Neural progenitor cell (in vitro differentiated cells): ENCODE measurements at regions not wholly inside any gene's neighbourhood (a gene's known extent, or its start where the extent isn't known, plus 50 kb on each side); places are given as distances from the start of the nearest gene placed in this dataset.
A peak's percentile ranks its signal among the peaks of the same experiment; 100 is the strongest.

Source experiments
- DNase-seq: peaks from one replicate; pipeline ENCODE4 v3.0.0-alpha.2; 2016; ENCODE audit warnings: low spot score
- H2AFZ ChIP-seq: fragments of 200-600 bp; sonication (generic); replicated peaks from 2 replicates; pipeline ENCODE4 v1.6.1; 2016; ENCODE audit warnings: antibody characterized with exemption
- H3F3A ChIP-seq: fragments of 200-600 bp; sonication (generic); 2 replicates; pipeline ENCODE4 v1.6.1; 2016; ENCODE audit warnings: antibody characterized with exemption, low read depth
- H3K27ac ChIP-seq: fragments of 200-600 bp; sonication (generic); 2 replicates; pipeline ENCODE4 v1.5.1; 2016; ENCODE audit warnings: mild to moderate bottlenecking
- H3K27me3 ChIP-seq: fragments of 200-600 bp; sonication (generic); 2 replicates; pipeline ENCODE4 v1.6.1; 2016; ENCODE audit warnings: mild to moderate bottlenecking, moderate library complexity
- H3K36me3 ChIP-seq: fragments of 200-600 bp; sonication (generic); 2 replicates; pipeline ENCODE4 v1.5.1; 2016
- H3K4me1 ChIP-seq: fragments of 200-600 bp; sonication (generic); 2 replicates; pipeline ENCODE4 v1.6.1; 2016; ENCODE audit warnings: mixed run types
- H3K4me2 ChIP-seq: fragments of 200-600 bp; sonication (generic); 2 replicates; pipeline ENCODE4 v1.6.1; 2016
- H3K4me3 ChIP-seq: fragments of 200-600 bp; sonication (generic); 2 replicates; pipeline ENCODE4 v1.5.1; 2016
- H3K79me2 ChIP-seq: fragments of 200-600 bp; sonication (generic); 2 replicates; pipeline ENCODE4 v1.6.1; 2016; ENCODE audit warnings: low read depth
- H3K9ac ChIP-seq: fragments of 200-600 bp; sonication (generic); 2 replicates; pipeline ENCODE4 v1.6.1; 2016
- H3K9me3 ChIP-seq: fragments of 200-600 bp; sonication (generic); 2 replicates; pipeline ENCODE4 v1.5.1; 2016; ENCODE audit warnings: low read depth
- H4K20me1 ChIP-seq: fragments of 200-600 bp; sonication (generic); 2 replicates; pipeline ENCODE4 v1.6.1; 2016; ENCODE audit warnings: low read depth
- H3K27ac Mint-ChIP-seq: 3 replicates; pipeline ENCODE4 v1.8.0; 2021; ENCODE audit warnings: mixed read lengths
- H3K27me3 Mint-ChIP-seq: 2 replicates; pipeline ENCODE4 v1.8.0; 2022; ENCODE audit warnings: low read depth, mild to moderate bottlenecking, inconsistent platforms, moderate library complexity, mixed read lengths; ENCODE audit not compliant: insufficient read depth
- H3K36me3 Mint-ChIP-seq: 3 replicates; pipeline ENCODE4 v1.8.0; 2021; ENCODE audit warnings: mixed read lengths
- H3K4me1 Mint-ChIP-seq: 3 replicates; pipeline ENCODE4 v1.8.0; 2021; ENCODE audit warnings: mixed read lengths
- H3K4me3 Mint-ChIP-seq: 3 replicates; pipeline ENCODE4 v1.8.0; 2021; ENCODE audit warnings: mild to moderate bottlenecking, moderate library complexity, mixed read lengths
- H3K9me3 Mint-ChIP-seq: 3 replicates; pipeline ENCODE4 v1.8.0; 2020; ENCODE audit warnings: mixed read lengths
- CTCF ChIP-seq: fragments of 200-600 bp; sonication (generic); IDR thresholded peaks from 2 replicates; pipeline ENCODE4 v1.5.1; 2017; ENCODE audit warnings: antibody characterized with exemption, mild to moderate bottlenecking
- EZH2 ChIP-seq: fragments of 200-600 bp; sonication (generic); IDR thresholded peaks from 2 replicates; pipeline ENCODE4 v1.6.1; 2017; ENCODE audit warnings: antibody characterized with exemption, mild to moderate bottlenecking, moderate library complexity
- EZH2phosphoT487 ChIP-seq: fragments of 200-600 bp; sonication (generic); IDR thresholded peaks from 2 replicates; pipeline ENCODE4 v1.6.1; 2017; ENCODE audit warnings: antibody characterized with exemption

- no peak for DNase-seq
- Histone ChIP-seq H3K9ac (no peak overlapping the region), H3F3A (peaks cover 23% of the 10 kb centered on the region), H3K79me2 (no peaks in the 10 kb centered on the region), H3K27me3 (no peaks in the 10 kb centered on the region), H3K36me3 (no peaks in the 10 kb centered on the region), H2AFZ (no peak overlapping the region), H4K20me1 (no peaks in the 10 kb centered on the region), H3K4me1 (peaks cover 48% of the 10 kb centered on the region), H3K4me2 (no peak overlapping the region), H3K27ac (no peak overlapping the region), H3K4me3 (no peak overlapping the region), H3K9me3 (no peaks in the 10 kb centered on the region)
- H3K27me3 Mint-ChIP-seq, result peaks cover 4% of the 10 kb centered on the region
- peak overlapping the region; percentile 91 for H3K27ac Mint-ChIP-seq
- H3K36me3 Mint-ChIP-seq, result peaks cover 2% of the 10 kb centered on the region
- no peak overlapping the region for H3K4me3 Mint-ChIP-seq
- no peak for TF ChIP-seq EZH2
- no peak for TF ChIP-seq CTCF
- TF ChIP-seq EZH2phosphoT487, result no peak
- H3K9me3 Mint-ChIP-seq, result peaks cover 2% of the 10 kb centered on the region
- peaks cover 57% of the 10 kb centered on the region for H3K4me1 Mint-ChIP-seq
These were observed 82.9 kb upstream of the BOC start for GRCh38 chr3:113128386-113129015.

DNA sequence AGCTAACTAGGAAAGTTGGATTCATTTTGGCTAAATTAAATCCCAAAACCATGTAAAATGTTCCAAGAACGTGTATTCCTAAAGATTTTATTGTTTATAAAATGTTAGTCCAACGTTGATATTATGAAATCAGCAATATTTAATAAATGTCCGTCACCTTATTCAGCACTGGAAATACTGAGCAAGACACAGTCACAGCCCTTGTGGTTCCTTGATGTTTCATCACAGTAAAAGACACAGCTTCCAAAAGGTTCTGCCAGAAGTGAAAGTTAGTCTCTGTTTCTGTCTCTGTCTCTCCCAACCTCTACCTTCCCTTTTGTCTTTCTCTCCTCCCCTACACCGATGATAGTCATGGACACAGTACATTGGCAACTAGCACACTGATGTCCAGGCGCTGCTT is 82.2 kb upstream of the BOC start:
- Histone ChIP-seq H4K20me1 (no peaks in the 10 kb centered on the region), H3K9me3 (no peaks in the 10 kb centered on the region), H3F3A (peaks cover 16% of the 10 kb centered on the region), H3K27me3 (no peaks in the 10 kb centered on the region), H2AFZ (no peak overlapping the region), H3K4me3 (no peak overlapping the region), H3K27ac (no peak overlapping the region), H3K36me3 (no peaks in the 10 kb centered on the region), H3K4me2 (no peak overlapping the region), H3K9ac (no peak overlapping the region), H3K4me1 (peaks cover 44% of the 10 kb centered on the region), H3K79me2 (no peaks in the 10 kb centered on the region)
- no peak for DNase-seq
- TF ChIP-seq EZH2phosphoT487 (no peak), EZH2 (no peak), CTCF (no peak)
- H3K27ac Mint-ChIP-seq, result peak overlapping the region; percentile 83
- H3K9me3 Mint-ChIP-seq, result peaks cover 2% of the 10 kb centered on the region
- H3K27me3 Mint-ChIP-seq, result peaks cover 4% of the 10 kb centered on the region
- peaks cover 2% of the 10 kb centered on the region for H3K36me3 Mint-ChIP-seq
- H3K4me1 Mint-ChIP-seq, result peaks cover 54% of the 10 kb centered on the region
- H3K4me3 Mint-ChIP-seq, result no peak overlapping the region

DNA sequence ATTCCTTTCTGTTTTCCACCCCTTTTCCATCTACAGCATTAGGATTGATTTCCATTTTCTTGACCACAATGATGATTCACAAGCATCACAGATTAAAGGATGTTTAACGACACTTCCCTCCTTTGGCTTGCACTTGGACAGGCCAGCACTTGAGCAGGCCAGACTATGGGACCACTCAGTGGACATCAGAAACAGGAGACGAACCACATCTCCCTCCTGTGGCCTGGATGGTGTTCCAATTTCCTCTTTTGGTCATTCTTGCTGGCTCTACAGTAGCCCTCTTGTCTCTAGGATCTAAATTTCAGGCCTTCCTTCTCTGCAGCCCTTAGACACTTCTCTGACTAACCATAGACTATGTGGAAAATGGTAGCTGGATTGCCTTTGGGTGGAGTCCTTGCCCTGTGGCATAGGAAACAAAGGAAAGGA is 78.8 kb upstream of the BOC start:
- H3K4me3 Mint-ChIP-seq, result no peak overlapping the region
- Histone ChIP-seq H3K27ac (no peak overlapping the region), H3K4me2 (no peak overlapping the region), H3F3A (peaks cover 12% of the 10 kb centered on the region), H3K4me1 (peaks cover 35% of the 10 kb centered on the region), H3K27me3 (no peaks in the 10 kb centered on the region), H3K9ac (no peak overlapping the region), H3K79me2 (no peaks in the 10 kb centered on the region), H3K36me3 (peaks cover under 1% of the 10 kb centered on the region), H2AFZ (peak overlapping the region; percentile 40), H3K4me3 (no peak overlapping the region), H3K9me3 (peaks cover under 1% of the 10 kb centered on the region), H4K20me1 (no peaks in the 10 kb centered on the region)
- peak overlapping the region; percentile 17 for H3K27ac Mint-ChIP-seq
- H3K9me3 Mint-ChIP-seq, result peaks cover 9% of the 10 kb centered on the region
- H3K36me3 Mint-ChIP-seq, result peaks cover 2% of the 10 kb centered on the region
- TF ChIP-seq EZH2phosphoT487 (no peak), EZH2 (no peak), CTCF (no peak)
- DNase-seq, result no peak
- H3K4me1 Mint-ChIP-seq, result peaks cover 36% of the 10 kb centered on the region
- H3K27me3 Mint-ChIP-seq, result peaks cover 4% of the 10 kb centered on the region
